H1 (cell line): ENCODE measurements at regions not wholly inside any gene's neighbourhood (a gene's known extent, or its start where the extent isn't known, plus 50 kb on each side); places are given as distances from the start of the nearest gene placed in this dataset.

Experiments used
- CHD1 ChIP-seq: IDR thresholded peaks from 2 replicates; pipeline ENCODE4 v1.6.1; 2012; ENCODE audit warnings: low read depth, low read length, improper control_type of control experiment
- CHD2 ChIP-seq: IDR thresholded peaks from 2 replicates; pipeline ENCODE4 v1.6.1; 2012; ENCODE audit warnings: low read length, improper control_type of control experiment
- CHD7 ChIP-seq: fragments of 300-600 bp; sonication (generic); IDR thresholded peaks from 2 replicates; pipeline ENCODE4 v1.7.1; 2012; ENCODE audit warnings: low read length, moderate library complexity, mild to moderate bottlenecking, inconsistent platforms; ENCODE audit not compliant: insufficient replicate concordance
- E2F6 ChIP-seq: IDR thresholded peaks from 2 replicates; pipeline ENCODE4 v1.6.1; 2012; ENCODE audit warnings: inconsistent platforms
- EZH2 ChIP-seq: fragments of 200-600 bp; sonication (generic); IDR thresholded peaks from 2 replicates; pipeline ENCODE4 v1.7.1; 2012; ENCODE audit warnings: low read depth, mild to moderate bottlenecking, moderate library complexity, low read length, inconsistent platforms; ENCODE audit not compliant: severe bottlenecking
- GTF2F1 ChIP-seq: IDR thresholded peaks from 2 replicates; pipeline ENCODE4 v1.6.1; 2012; ENCODE audit warnings: low read depth, low read length, improper control_type of control experiment, borderline replicate concordance
- MAFK ChIP-seq: IDR thresholded peaks from 2 replicates; pipeline ENCODE4 v1.6.1; 2012; ENCODE audit warnings: low read depth, mild to moderate bottlenecking, improper control_type of control experiment, low read length
- POU5F1 ChIP-seq: IDR thresholded peaks from 2 replicates; pipeline ENCODE4 v1.6.1; 2011; ENCODE audit warnings: low read depth, mild to moderate bottlenecking, low read length, moderate library complexity
- TCF12 ChIP-seq: IDR thresholded peaks from 2 replicates; pipeline ENCODE4 v1.6.1; 2011; ENCODE audit warnings: low read depth, mild to moderate bottlenecking, low read length
- ZNF274 ChIP-seq: IDR thresholded peaks from 2 replicates; pipeline ENCODE4 v1.7.0; 2012; ENCODE audit warnings: low read length, borderline replicate concordance; ENCODE audit errors: extremely low read depth

GRCh38 chr15:25990220-25990619 lies 127.1 kb upstream of the ATP10A start (continued):
- TF ChIP-seq CHD7 (no peak), GTF2F1 (no peak), EZH2 (no peak), CHD1 (no peak), CHD2 (no peak), ZNF274 (no peak), POU5F1 (no peak), TCF12 (no peak), MAFK (no peak), E2F6 (no peak)
